NB4 (cell line): ENCODE measurements at regions not wholly inside any gene's neighbourhood (a gene's known extent, or its start where the extent isn't known, plus 50 kb on each side); places are given as distances from the start of the nearest gene placed in this dataset.

ENCODE experiments used
- CTCF ChIP-seq: IDR thresholded peaks from one replicate; pipeline ENCODE4 v1.5.1; 2012; ENCODE audit warnings: low read depth, low read length
- MAX ChIP-seq: IDR thresholded peaks from 2 replicates; pipeline ENCODE4 v1.6.1; 2011; ENCODE audit warnings: low read depth, low read length
- MYC ChIP-seq: IDR thresholded peaks from 2 replicates; pipeline ENCODE4 v1.6.1; 2011; ENCODE audit warnings: low read depth, low read length

GRCh38 chr14:53278602-53279506 is 125.7 kb upstream of the DDHD1 start:
- TF ChIP-seq MYC (no peak), CTCF (no peak), MAX (no peak)
